Neural cell (in vitro differentiated cells): ENCODE measurements at regions not wholly inside any gene's neighbourhood (a gene's known extent, or its start where the extent isn't known, plus 50 kb on each side); places are given as distances from the start of the nearest gene placed in this dataset.

ENCODE experiments used
- H2AFZ ChIP-seq: fragments of 200-600, 300-800 bp; sonication (generic), shearing (Covaris generic); 2 replicates; pipeline ENCODE4 v1.6.0; 2014; ENCODE audit warnings: low read depth, mild to moderate bottlenecking, antibody characterized with exemption, low read length, moderate library complexity
- H3F3A ChIP-seq: fragments of 200-600 bp; shearing (Covaris generic); 2 replicates; pipeline ENCODE4 v1.6.1; 2016; ENCODE audit warnings: mild to moderate bottlenecking, moderate library complexity, mixed read lengths, antibody characterized with exemption, low read length; ENCODE audit not compliant: insufficient read depth, poor library complexity, severe bottlenecking
- H3K27ac ChIP-seq: fragments of 200-600, 300-800 bp; sonication (generic), shearing (Covaris generic); 2 replicates; pipeline ENCODE4 v1.5.1; 2014; ENCODE audit warnings: mild to moderate bottlenecking, low read length, moderate library complexity
- H3K27me3 ChIP-seq: fragments of 300-800, 200-600 bp; sonication (generic), shearing (Covaris generic); 2 replicates; pipeline ENCODE4 v1.6.0; 2014; ENCODE audit warnings: mild to moderate bottlenecking, low read depth, low read length, moderate library complexity; ENCODE audit not compliant: insufficient read depth
- H3K36me3 ChIP-seq: fragments of 300-800, 200-600 bp; sonication (generic), shearing (Covaris generic); 2 replicates; pipeline ENCODE4 v1.5.1; 2014; ENCODE audit warnings: mild to moderate bottlenecking, antibody characterized with exemption, low read length, moderate library complexity; ENCODE audit not compliant: insufficient read depth
- H3K4me2 ChIP-seq: fragments of 300-800, 200-600 bp; sonication (generic), shearing (Covaris generic); 2 replicates; pipeline ENCODE4 v1.6.0; 2014; ENCODE audit warnings: mild to moderate bottlenecking, low read length
- H3K4me3 ChIP-seq: fragments of 300-800, 200-600 bp; sonication (generic), shearing (Covaris generic); 2 replicates; pipeline ENCODE4 v1.5.1; 2014; ENCODE audit warnings: mild to moderate bottlenecking, low read length, moderate library complexity
- H3K79me2 ChIP-seq: fragments of 200-600 bp; shearing (Covaris generic); replicated peaks from 2 replicates; pipeline ENCODE4 v1.6.0; 2014; ENCODE audit warnings: mild to moderate bottlenecking, low read length, moderate library complexity; ENCODE audit not compliant: insufficient read depth
- H3K9ac ChIP-seq: fragments of 300-800, 200-600 bp; sonication (generic), shearing (Covaris generic); 2 replicates; pipeline ENCODE4 v1.6.1; 2016; ENCODE audit warnings: mild to moderate bottlenecking, low read length, mixed read lengths
- H3K9me2 ChIP-seq: fragments of 200-600 bp; shearing (Covaris generic); 2 replicates; pipeline ENCODE4 v1.6.1; 2016; ENCODE audit warnings: mild to moderate bottlenecking, low read length, mixed read lengths; ENCODE audit not compliant: insufficient read depth
- H3K9me3 ChIP-seq: fragments of 200-600, 300-800 bp; sonication (generic), shearing (Covaris generic); 2 replicates; pipeline ENCODE4 v1.6.1; 2016; ENCODE audit warnings: mild to moderate bottlenecking, mixed run types, low read length, moderate library complexity, mixed read lengths
- H4K20me1 ChIP-seq: fragments of 200-600 bp; shearing (Covaris generic); 2 replicates; pipeline ENCODE4 v1.6.1; 2016; ENCODE audit warnings: mild to moderate bottlenecking, mixed run types; ENCODE audit not compliant: insufficient read depth
- EP300 ChIP-seq: fragments of 450-650 bp; conservative IDR thresholded peaks from 2 replicates; pipeline ENCODE4 v1.6.1; 2014; ENCODE audit warnings: antibody characterized with exemption, mild to moderate bottlenecking, moderate library complexity; ENCODE audit not compliant: poor library complexity, severe bottlenecking
- EZH2 ChIP-seq: fragments of 200-600, 300-800 bp; shearing (Covaris generic), sonication (generic); IDR thresholded peaks from 2 replicates; pipeline ENCODE4 v1.6.1; 2014; ENCODE audit warnings: antibody characterized with exemption, low read length, borderline replicate concordance, mild to moderate bottlenecking; ENCODE audit not compliant: insufficient read depth, poor library complexity, severe bottlenecking
- MXI1 ChIP-seq: fragments of 450-650 bp; conservative IDR thresholded peaks from 2 replicates; pipeline ENCODE4 v1.6.1; 2014; ENCODE audit warnings: antibody characterized with exemption, mild to moderate bottlenecking; ENCODE audit not compliant: poor library complexity, severe bottlenecking
- POLR2AphosphoS5 ChIP-seq: IDR thresholded peaks from 2 replicates; pipeline ENCODE4 v1.6.1; 2012
- RAD21 ChIP-seq: fragments of 450-650 bp; conservative IDR thresholded peaks from 2 replicates; pipeline ENCODE4 v1.6.1; 2014; ENCODE audit warnings: antibody characterized with exemption, mild to moderate bottlenecking, moderate library complexity
- SMC3 ChIP-seq: fragments of 450-650 bp; conservative IDR thresholded peaks from 2 replicates; pipeline ENCODE4 v1.6.1; 2014; ENCODE audit warnings: antibody characterized with exemption, mild to moderate bottlenecking, moderate library complexity; ENCODE audit not compliant: poor library complexity
- TAF1 ChIP-seq: IDR thresholded peaks from 2 replicates; pipeline ENCODE4 v1.6.1; 2012; ENCODE audit warnings: low read depth
- TF ChIP-seq, protein P1 (sequence below): IDR thresholded peaks from 2 replicates; pipeline ENCODE4 v1.6.1; 2012; ENCODE audit warnings: borderline replicate concordance
- TF ChIP-seq, protein P2 (sequence below): fragments of 450-650 bp; IDR thresholded peaks from 2 replicates; pipeline ENCODE4 v1.5.1; 2014; ENCODE audit warnings: antibody characterized with exemption, mild to moderate bottlenecking, moderate library complexity; ENCODE audit not compliant: poor library complexity, severe bottlenecking

DNA sequence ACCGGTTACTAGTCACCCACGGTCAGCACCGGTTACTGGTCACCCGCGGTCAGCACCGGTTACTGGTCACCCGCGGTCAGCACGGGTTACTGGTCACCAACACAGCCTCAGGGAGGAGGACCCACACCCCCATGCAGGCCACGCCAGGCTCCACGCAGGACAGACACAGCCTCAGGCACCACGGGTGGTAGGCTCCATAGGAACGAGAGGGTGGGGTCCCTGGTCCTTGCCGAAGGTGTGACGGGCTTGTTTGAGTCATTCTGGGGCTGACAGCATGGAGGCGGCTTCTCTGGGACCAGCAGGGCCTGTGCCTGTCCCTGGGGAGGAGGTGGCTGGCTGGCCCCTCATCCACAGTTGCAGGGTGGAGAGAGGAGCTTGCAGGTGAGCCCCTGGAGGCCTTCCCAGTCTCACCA lies 122.8 kb upstream of the SOX1 start:
- Histone ChIP-seq H3K36me3 (no peaks in the 10 kb centered on the region), H3K9me3 (no peaks in the 10 kb centered on the region), H3F3A (no peaks in the 10 kb centered on the region), H3K79me2 (no peaks in the 10 kb centered on the region), H3K9ac (no peak overlapping the region), H3K27ac (no peak overlapping the region), H2AFZ (no peak overlapping the region), H3K4me2 (no peak overlapping the region), H3K27me3 (no peaks in the 10 kb centered on the region), H3K4me3 (no peak overlapping the region), H3K9me2 (no peaks in the 10 kb centered on the region), H4K20me1 (no peaks in the 10 kb centered on the region)
- TF ChIP-seq, protein P1, sequence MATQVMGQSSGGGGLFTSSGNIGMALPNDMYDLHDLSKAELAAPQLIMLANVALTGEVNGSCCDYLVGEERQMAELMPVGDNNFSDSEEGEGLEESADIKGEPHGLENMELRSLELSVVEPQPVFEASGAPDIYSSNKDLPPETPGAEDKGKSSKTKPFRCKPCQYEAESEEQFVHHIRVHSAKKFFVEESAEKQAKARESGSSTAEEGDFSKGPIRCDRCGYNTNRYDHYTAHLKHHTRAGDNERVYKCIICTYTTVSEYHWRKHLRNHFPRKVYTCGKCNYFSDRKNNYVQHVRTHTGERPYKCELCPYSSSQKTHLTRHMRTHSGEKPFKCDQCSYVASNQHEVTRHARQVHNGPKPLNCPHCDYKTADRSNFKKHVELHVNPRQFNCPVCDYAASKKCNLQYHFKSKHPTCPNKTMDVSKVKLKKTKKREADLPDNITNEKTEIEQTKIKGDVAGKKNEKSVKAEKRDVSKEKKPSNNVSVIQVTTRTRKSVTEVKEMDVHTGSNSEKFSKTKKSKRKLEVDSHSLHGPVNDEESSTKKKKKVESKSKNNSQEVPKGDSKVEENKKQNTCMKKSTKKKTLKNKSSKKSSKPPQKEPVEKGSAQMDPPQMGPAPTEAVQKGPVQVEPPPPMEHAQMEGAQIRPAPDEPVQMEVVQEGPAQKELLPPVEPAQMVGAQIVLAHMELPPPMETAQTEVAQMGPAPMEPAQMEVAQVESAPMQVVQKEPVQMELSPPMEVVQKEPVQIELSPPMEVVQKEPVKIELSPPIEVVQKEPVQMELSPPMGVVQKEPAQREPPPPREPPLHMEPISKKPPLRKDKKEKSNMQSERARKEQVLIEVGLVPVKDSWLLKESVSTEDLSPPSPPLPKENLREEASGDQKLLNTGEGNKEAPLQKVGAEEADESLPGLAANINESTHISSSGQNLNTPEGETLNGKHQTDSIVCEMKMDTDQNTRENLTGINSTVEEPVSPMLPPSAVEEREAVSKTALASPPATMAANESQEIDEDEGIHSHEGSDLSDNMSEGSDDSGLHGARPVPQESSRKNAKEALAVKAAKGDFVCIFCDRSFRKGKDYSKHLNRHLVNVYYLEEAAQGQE: no peak
- TF ChIP-seq EZH2 (no peak), EP300 (no peak), MXI1 (no peak), RAD21 (no peak), SMC3 (no peak), POLR2AphosphoS5 (no peak), TAF1 (no peak)
- TF ChIP-seq, protein P2, sequence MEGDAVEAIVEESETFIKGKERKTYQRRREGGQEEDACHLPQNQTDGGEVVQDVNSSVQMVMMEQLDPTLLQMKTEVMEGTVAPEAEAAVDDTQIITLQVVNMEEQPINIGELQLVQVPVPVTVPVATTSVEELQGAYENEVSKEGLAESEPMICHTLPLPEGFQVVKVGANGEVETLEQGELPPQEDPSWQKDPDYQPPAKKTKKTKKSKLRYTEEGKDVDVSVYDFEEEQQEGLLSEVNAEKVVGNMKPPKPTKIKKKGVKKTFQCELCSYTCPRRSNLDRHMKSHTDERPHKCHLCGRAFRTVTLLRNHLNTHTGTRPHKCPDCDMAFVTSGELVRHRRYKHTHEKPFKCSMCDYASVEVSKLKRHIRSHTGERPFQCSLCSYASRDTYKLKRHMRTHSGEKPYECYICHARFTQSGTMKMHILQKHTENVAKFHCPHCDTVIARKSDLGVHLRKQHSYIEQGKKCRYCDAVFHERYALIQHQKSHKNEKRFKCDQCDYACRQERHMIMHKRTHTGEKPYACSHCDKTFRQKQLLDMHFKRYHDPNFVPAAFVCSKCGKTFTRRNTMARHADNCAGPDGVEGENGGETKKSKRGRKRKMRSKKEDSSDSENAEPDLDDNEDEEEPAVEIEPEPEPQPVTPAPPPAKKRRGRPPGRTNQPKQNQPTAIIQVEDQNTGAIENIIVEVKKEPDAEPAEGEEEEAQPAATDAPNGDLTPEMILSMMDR: no peak

DNA sequence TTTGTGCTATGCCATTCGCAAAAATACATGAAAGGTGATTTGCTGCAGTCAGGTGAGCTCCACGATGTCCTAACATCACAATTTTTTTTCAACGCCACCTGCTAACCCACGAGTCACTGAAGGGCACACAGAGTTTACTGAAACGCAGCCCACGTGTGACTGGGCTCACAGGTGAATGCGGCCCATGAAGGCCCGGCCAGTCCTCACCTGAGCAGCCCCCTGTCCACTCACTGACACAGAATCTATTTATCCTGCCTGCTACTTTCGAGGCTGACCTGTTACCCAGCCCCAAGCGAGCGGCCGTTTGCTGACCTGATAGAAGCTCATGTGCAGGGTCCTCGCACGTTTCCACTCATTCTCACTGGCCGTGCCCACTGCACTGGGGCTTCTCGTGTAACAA lies 121.9 kb upstream of the SOX1 start:
- H3K9ac ChIP-seq: no peak overlapping the region
- no peak overlapping the region for H3K4me3 ChIP-seq
- no peaks in the 10 kb centered on the region for H3K27me3 ChIP-seq
- H3K36me3 ChIP-seq: no peaks in the 10 kb centered on the region
- no peaks in the 10 kb centered on the region for H3K79me2 ChIP-seq
- no peaks in the 10 kb centered on the region for H3K9me3 ChIP-seq
- H3K27ac ChIP-seq: no peak overlapping the region
- H2AFZ ChIP-seq: no peak overlapping the region
- no peak overlapping the region for H3K4me2 ChIP-seq
- no peaks in the 10 kb centered on the region for H3F3A ChIP-seq
- H3K9me2 ChIP-seq: no peaks in the 10 kb centered on the region
- no peak for TF ChIP-seq RAD21
- no peak for TF ChIP-seq MXI1
- H4K20me1 ChIP-seq: no peaks in the 10 kb centered on the region

DNA sequence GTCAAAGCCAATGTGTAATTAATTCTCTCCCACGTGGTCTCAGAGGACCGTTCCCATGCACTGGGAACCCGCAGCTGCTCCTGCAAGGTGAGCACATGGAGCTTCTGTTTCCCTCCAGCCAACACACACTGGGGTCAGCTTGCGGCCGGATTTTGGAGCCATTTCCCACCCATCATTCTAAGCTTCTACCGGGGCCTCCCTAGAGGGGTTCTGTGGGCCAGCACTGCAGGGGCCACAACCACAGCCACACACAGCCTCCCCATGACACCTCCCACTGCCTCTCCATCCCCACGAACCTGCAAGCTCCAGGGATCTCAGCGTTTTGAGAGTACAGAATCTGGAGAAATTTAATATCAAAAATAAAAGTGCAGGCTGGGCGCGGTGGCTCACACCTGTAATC lies 120.7 kb upstream of the SOX1 start:
- no peak overlapping the region for H3K27ac ChIP-seq
- no peak overlapping the region for H3K4me2 ChIP-seq
- no peaks in the 10 kb centered on the region for H3K9me3 ChIP-seq
- no peak overlapping the region for H3K9ac ChIP-seq
- TF ChIP-seq, protein P2: no peak
- TF ChIP-seq MXI1 (no peak), EP300 (no peak), POLR2AphosphoS5 (no peak), SMC3 (no peak), RAD21 (no peak), EZH2 (no peak), TAF1 (no peak)
- TF ChIP-seq, protein P1: no peak
- no peaks in the 10 kb centered on the region for H4K20me1 ChIP-seq
- no peaks in the 10 kb centered on the region for H3F3A ChIP-seq
- H3K4me3 ChIP-seq: no peak overlapping the region
- H3K9me2 ChIP-seq: no peaks in the 10 kb centered on the region
- no peak overlapping the region for H2AFZ ChIP-seq
- H3K36me3 ChIP-seq: no peaks in the 10 kb centered on the region
- no peaks in the 10 kb centered on the region for H3K27me3 ChIP-seq
- no peaks in the 10 kb centered on the region for H3K79me2 ChIP-seq
